IPS DF 6.9 (cell line): ENCODE measurements at regions not wholly inside any gene's neighbourhood (a gene's known extent, or its start where the extent isn't known, plus 50 kb on each side); places are given as distances from the start of the nearest gene placed in this dataset.

Experiments used
- DNase-seq: peaks from one replicate; pipeline ENCODE4 v3.0.0-alpha.2; 2013; ENCODE audit warnings: low read depth, low spot score
- H3K27ac ChIP-seq: one replicate; pipeline ENCODE4 v1.5.1; 2013; ENCODE audit warnings: low read length, control low read depth
- H3K27me3 ChIP-seq: 2 replicates; pipeline ENCODE4 v1.6.1; 2013; ENCODE audit warnings: mild to moderate bottlenecking, low read length; ENCODE audit not compliant: control insufficient read depth, insufficient read depth
- H3K36me3 ChIP-seq: 2 replicates; pipeline ENCODE4 v1.6.1; 2013; ENCODE audit warnings: low read length; ENCODE audit not compliant: control insufficient read depth, insufficient read depth
- H3K4me1 ChIP-seq: 2 replicates; pipeline ENCODE4 v1.6.1; 2013; ENCODE audit warnings: low read length; ENCODE audit not compliant: control insufficient read depth, insufficient read depth
- H3K4me3 ChIP-seq: 2 replicates; pipeline ENCODE4 v1.5.1; 2013; ENCODE audit warnings: mild to moderate bottlenecking, low read length
- H3K9me3 ChIP-seq: 2 replicates; pipeline ENCODE4 v1.6.1; 2013; ENCODE audit warnings: low read length, inconsistent platforms; ENCODE audit not compliant: control insufficient read depth, insufficient read depth
- WGBS: extraction: QIAGEN DNeasy Blood & Tissue Kit; methylation state at CpG from one replicate; pipeline ENCODE4 v1.1.7; 2013; ENCODE audit warnings: mixed read lengths, missing lambda C conversion rate; ENCODE audit not compliant: insufficient read length, insufficient coverage; 5-methylcytosine and 5-hydroxymethylcytosine counted together

DNA sequence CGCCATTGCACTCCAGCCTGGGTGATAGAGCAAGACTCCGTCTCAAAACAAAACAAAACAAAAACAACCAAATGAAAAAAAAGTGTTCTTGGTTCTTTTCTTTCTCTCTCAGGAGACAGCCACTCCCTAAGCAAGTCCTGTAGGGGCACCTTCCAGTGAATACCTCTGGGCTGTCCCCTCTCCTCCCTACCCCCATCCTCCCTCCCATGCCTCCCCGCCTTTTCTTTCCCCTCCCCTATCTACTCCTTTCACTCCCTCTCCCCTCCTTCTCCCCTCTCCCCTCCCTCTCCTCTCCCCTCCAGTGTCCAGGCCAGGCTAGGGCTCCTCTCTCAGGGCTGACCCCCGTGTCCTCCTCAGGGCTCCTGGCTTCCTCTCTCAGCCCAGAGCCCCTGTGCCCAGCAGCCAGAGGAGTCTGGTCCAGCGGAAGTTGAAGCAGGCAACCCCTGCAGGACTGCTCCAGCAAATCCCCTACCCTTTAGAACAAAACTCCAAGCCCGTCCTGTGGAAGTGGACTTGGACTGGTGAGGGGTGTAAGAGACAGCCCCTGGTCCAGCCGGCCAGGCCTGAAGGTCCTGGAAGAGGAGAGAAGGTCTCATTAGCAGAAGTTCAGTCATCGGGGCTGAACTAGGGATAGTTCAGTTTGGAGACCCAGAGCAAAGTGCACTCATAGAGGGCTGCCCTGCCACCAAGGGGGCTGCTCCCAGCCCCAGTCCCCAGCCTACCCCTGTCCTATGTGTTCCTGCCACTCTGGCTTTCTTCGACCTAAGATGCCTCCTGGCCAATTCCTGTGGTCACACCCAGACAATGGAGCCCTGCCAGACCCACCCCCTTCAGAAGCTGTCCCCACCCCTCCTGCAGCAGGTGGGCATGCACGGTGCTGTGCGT is 79.8 kb upstream of the IQSEC1 start:
- H3K4me1 ChIP-seq = no peaks in the 10 kb centered on the region
- no peaks in the 10 kb centered on the region for H3K9me3 ChIP-seq
- no peak overlapping the region for H3K4me3 ChIP-seq
- no peak for DNase-seq
- no peaks in the 10 kb centered on the region for H3K36me3 ChIP-seq
- no peaks in the 10 kb centered on the region for H3K27me3 ChIP-seq
- no peak overlapping the region for H3K27ac ChIP-seq
- 100% methylated on average over 1 of the region's 11 CpGs for WGBS

DNA sequence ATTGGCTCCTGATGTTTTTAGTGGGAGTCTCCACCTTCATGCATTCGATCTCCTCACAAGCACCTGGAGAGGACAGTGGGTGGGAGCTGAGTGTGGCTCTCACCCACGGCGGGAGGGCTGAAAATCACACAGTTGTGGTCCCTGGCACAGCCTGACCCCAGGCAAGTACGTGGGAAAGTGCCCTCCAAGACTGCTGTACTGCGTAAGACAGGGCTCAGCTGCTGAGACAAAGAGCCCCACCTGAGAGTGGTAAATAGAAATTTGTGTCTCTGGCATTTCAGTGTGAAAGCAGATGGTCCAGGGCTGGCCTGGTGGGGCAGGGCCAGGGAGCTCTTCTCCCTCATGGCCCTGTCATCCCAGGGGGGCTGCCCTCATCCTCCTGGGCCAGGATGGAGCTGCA is 77.4 kb upstream of the IQSEC1 start:
- no peak for DNase-seq
- Histone ChIP-seq H3K9me3 (no peaks in the 10 kb centered on the region), H3K4me3 (no peak overlapping the region), H3K4me1 (no peaks in the 10 kb centered on the region), H3K36me3 (no peaks in the 10 kb centered on the region), H3K27me3 (no peaks in the 10 kb centered on the region), H3K27ac (no peak overlapping the region)
- no CpG with 5 or more reads among the region's 5 CpGs for WGBS

- Histone ChIP-seq H3K4me1 (no peaks in the 10 kb centered on the region), H3K9me3 (no peaks in the 10 kb centered on the region), H3K36me3 (no peaks in the 10 kb centered on the region), H3K27ac (no peak overlapping the region), H3K4me3 (no peak overlapping the region), H3K27me3 (no peaks in the 10 kb centered on the region)
- no CpG with 5 or more reads among the region's 19 CpGs for WGBS
- DNase-seq = no peak
Measured at GRCh38 chr3:13149330-13150108, 76.3 kb upstream of the IQSEC1 start.

- Histone ChIP-seq H3K4me3 (no peak overlapping the region), H3K9me3 (no peaks in the 10 kb centered on the region), H3K36me3 (no peaks in the 10 kb centered on the region), H3K27ac (no peak overlapping the region), H3K27me3 (no peaks in the 10 kb centered on the region), H3K4me1 (no peaks in the 10 kb centered on the region)
- no CpG with 5 or more reads among the region's 13 CpGs for WGBS
- no peak for DNase-seq
Measured at GRCh38 chr3:13148561-13149329, 75.5 kb upstream of the IQSEC1 start.

- Histone ChIP-seq H3K27ac (no peak overlapping the region), H3K4me3 (no peak overlapping the region), H3K4me1 (no peaks in the 10 kb centered on the region), H3K9me3 (no peaks in the 10 kb centered on the region), H3K27me3 (no peaks in the 10 kb centered on the region), H3K36me3 (no peaks in the 10 kb centered on the region)
- no CpG with 5 or more reads among the region's 8 CpGs for WGBS
- DNase-seq = no peak
Measured at GRCh38 chr3:13148126-13148525, 74.9 kb upstream of the IQSEC1 start.

DNA sequence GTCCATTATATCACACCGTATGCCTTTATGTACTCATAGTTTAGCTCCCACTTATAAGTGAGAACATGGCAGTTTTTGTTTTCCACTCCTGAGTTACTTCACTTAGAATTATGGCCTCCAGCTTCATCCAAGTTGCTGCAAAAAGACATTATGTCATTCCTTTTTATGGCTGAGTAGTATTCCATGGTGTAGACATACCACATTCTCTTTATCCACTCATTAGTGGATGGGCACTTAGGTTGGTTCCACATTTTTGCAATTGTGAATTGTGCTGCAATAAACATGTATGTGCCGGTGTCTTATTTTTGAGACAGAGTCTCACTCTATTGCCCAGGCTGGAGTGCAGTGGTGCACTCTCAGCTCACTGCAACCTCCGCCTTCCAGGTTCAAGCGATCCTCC is 74.1 kb upstream of the IQSEC1 start:
- no CpG with 5 or more reads among the region's 4 CpGs for WGBS
- Histone ChIP-seq H3K27ac (no peak overlapping the region), H3K36me3 (no peaks in the 10 kb centered on the region), H3K4me1 (no peaks in the 10 kb centered on the region), H3K9me3 (no peaks in the 10 kb centered on the region), H3K4me3 (no peak overlapping the region), H3K27me3 (no peaks in the 10 kb centered on the region)
- DNase-seq = no peak

GRCh38 chr3:13146643-13147143 is 73.5 kb upstream of the IQSEC1 start:
- H3K36me3 ChIP-seq = no peaks in the 10 kb centered on the region
- DNase-seq = no peak
- H3K9me3 ChIP-seq = no peaks in the 10 kb centered on the region
- H3K27me3 ChIP-seq = no peaks in the 10 kb centered on the region
- H3K4me1 ChIP-seq = no peaks in the 10 kb centered on the region
- no CpG with 5 or more reads among the region's 9 CpGs for WGBS
- no peak overlapping the region for H3K27ac ChIP-seq
- H3K4me3 ChIP-seq = no peak overlapping the region

- no peak overlapping the region for H3K27ac ChIP-seq
- H3K9me3 ChIP-seq = no peaks in the 10 kb centered on the region
- no peak for DNase-seq
- no peaks in the 10 kb centered on the region for H3K36me3 ChIP-seq
- no peaks in the 10 kb centered on the region for H3K27me3 ChIP-seq
- H3K4me3 ChIP-seq = no peak overlapping the region
- H3K4me1 ChIP-seq = no peaks in the 10 kb centered on the region
- WGBS = no CpG with 5 or more reads among the region's 16 CpGs
Measured at GRCh38 chr3:13145826-13146642, 72.8 kb upstream of the IQSEC1 start.

- WGBS = no CpG with 5 or more reads among the region's 14 CpGs
- Histone ChIP-seq H3K4me3 (no peak overlapping the region), H3K9me3 (no peaks in the 10 kb centered on the region), H3K27me3 (no peaks in the 10 kb centered on the region), H3K27ac (no peak overlapping the region), H3K4me1 (no peaks in the 10 kb centered on the region), H3K36me3 (no peaks in the 10 kb centered on the region)
- DNase-seq = no peak
Measured at GRCh38 chr3:13145131-13145825, 72.0 kb upstream of the IQSEC1 start.
